Endothelial cell of umbilical vein (primary cell): ENCODE measurements at regions not wholly inside any gene's neighbourhood (a gene's known extent, or its start where the extent isn't known, plus 50 kb on each side); places are given as distances from the start of the nearest gene placed in this dataset.
A peak's percentile ranks its signal among the peaks of the same experiment; 100 is the strongest.

ENCODE experiments used
- BruUV-seq: library from RNA; stranded (reverse); fragments of 400-500 nt; replicated peaks from 2 replicates; lab custom pipeline; 2021; lab: Mats Ljungman, UMichigan
- CTCF ChIA-PET: fragments of 300-600, 350-600 bp; sonication (Branson Sonifier 250); formaldehyde crosslinking; loops from one replicate; lab custom pipeline; 2021; ENCODE audit warnings: antibody characterized with exemption, inconsistent platforms; lab: Charles Lee
- POLR2A ChIA-PET: fragments of 300-600, 350-600 bp; sonication (Branson Sonifier 250); formaldehyde crosslinking; loops from one replicate; lab custom pipeline; 2021; ENCODE audit warnings: antibody characterized with exemption, inconsistent platforms; lab: Charles Lee
- DNase-seq: peaks from one replicate; pipeline ENCODE4 v3.0.0-alpha.2; 2011; ENCODE audit warnings: low read depth, low spot score
- FAIRE-seq: peaks from 2 replicates; lab custom pipeline; 2011; peaks lifted over from hg19 to GRCh38; lab: Jason Lieb, UNC
- H2AFZ ChIP-seq: 2 replicates; pipeline ENCODE4 v1.6.0; 2012; ENCODE audit warnings: low read depth, low read length, control low read depth, inconsistent platforms
- H3K27ac ChIP-seq: 2 replicates; pipeline ENCODE4 v1.5.1; 2011; ENCODE audit warnings: low read depth, mild to moderate bottlenecking, control low read depth, low read length, moderate library complexity; ENCODE audit not compliant: insufficient read depth
- H3K27me3 ChIP-seq, 2 experiments: 2 replicates each; pipeline versions ENCODE4 v1.6.0 to v1.6.1; 2011; ENCODE audit warnings: low read length in 2 of 2, mixed read lengths in 1 of 2; ENCODE audit not compliant: control insufficient read depth in 2 of 2, insufficient read depth in 2 of 2
- H3K36me3 ChIP-seq, 2 experiments: 2 replicates in 1 of 2; 3 replicates in 1 of 2; pipeline ENCODE4 v1.5.1; 2011; ENCODE audit warnings: low read length in 2 of 2, mild to moderate bottlenecking in 1 of 2, moderate library complexity in 1 of 2; ENCODE audit not compliant: control insufficient read depth in 2 of 2, insufficient read depth in 2 of 2; ENCODE audit errors: extremely low read depth in 1 of 2
- H3K4me1 ChIP-seq: 3 replicates; pipeline ENCODE4 v1.5.1; 2011; ENCODE audit warnings: mild to moderate bottlenecking, low read length; ENCODE audit not compliant: control insufficient read depth, insufficient read depth; ENCODE audit errors: extremely low read depth
- H3K4me2 ChIP-seq: 2 replicates; pipeline ENCODE4 v1.6.1; 2011; ENCODE audit warnings: low read length, control low read depth, mixed read lengths; ENCODE audit not compliant: insufficient read depth
- H3K4me3 ChIP-seq, 3 experiments: fragments of 200-600 bp in 1 of 3; sonication (generic), shearing (Covaris generic) in 1 of 3; replicated peaks in 1 of 3; 2 replicates each; pipeline ENCODE4 v1.5.1; 2011 to 2016; ENCODE audit warnings: control low read depth in 3 of 3, low read length in 3 of 3, mild to moderate bottlenecking in 2 of 3, inconsistent platforms in 1 of 3, low read depth in 1 of 3, moderate library complexity in 1 of 3; ENCODE audit not compliant: insufficient read depth in 1 of 3
- H3K79me2 ChIP-seq: 2 replicates; pipeline ENCODE4 v1.6.0; 2012; ENCODE audit warnings: low read length, inconsistent platforms; ENCODE audit not compliant: control insufficient read depth, insufficient read depth
- H3K9ac ChIP-seq: replicated peaks from 2 replicates; pipeline ENCODE3; 2011; ENCODE audit warnings: low read length, control low read depth; ENCODE audit not compliant: insufficient read depth; ENCODE audit errors: extremely low read depth
- H3K9me1 ChIP-seq: replicated peaks from 3 replicates; pipeline ENCODE4 v1.6.0; 2011; ENCODE audit warnings: mild to moderate bottlenecking, low read length; ENCODE audit not compliant: control insufficient read depth, insufficient read depth; ENCODE audit errors: extremely low read depth
- H3K9me3 ChIP-seq: replicated peaks from 2 replicates; pipeline ENCODE4 v1.5.1; 2012; ENCODE audit warnings: low read length, inconsistent platforms; ENCODE audit not compliant: control insufficient read depth, insufficient read depth
- H4K20me1 ChIP-seq: replicated peaks from 2 replicates; pipeline ENCODE3; 2011; ENCODE audit warnings: mild to moderate bottlenecking, low read length; ENCODE audit not compliant: control insufficient read depth, insufficient read depth; ENCODE audit errors: extremely low read depth
- EZH2 ChIP-seq: IDR thresholded peaks from 2 replicates; pipeline ENCODE4 v1.6.1; 2012; ENCODE audit warnings: borderline replicate concordance, low read depth, mild to moderate bottlenecking, moderate library complexity, low read length, inconsistent platforms; ENCODE audit not compliant: severe bottlenecking
- FOS ChIP-seq: IDR thresholded peaks from 2 replicates; pipeline ENCODE4 v1.6.1; 2011; ENCODE audit warnings: mild to moderate bottlenecking, low read length, moderate library complexity, borderline replicate concordance; ENCODE audit not compliant: insufficient read depth
- GATA2 ChIP-seq: IDR thresholded peaks from 2 replicates; pipeline ENCODE4 v1.7.0; 2011; ENCODE audit warnings: low read depth, mild to moderate bottlenecking, moderate library complexity, mixed read lengths, low read length; ENCODE audit not compliant: insufficient read length, insufficient read depth
- JUN ChIP-seq: IDR thresholded peaks from 2 replicates; pipeline ENCODE4 v1.6.1; 2011; ENCODE audit warnings: borderline replicate concordance, low read depth; ENCODE audit not compliant: insufficient read length, insufficient read depth
- MYC ChIP-seq: IDR thresholded peaks from one replicate; pipeline ENCODE4 v1.6.1; 2011; ENCODE audit warnings: mild to moderate bottlenecking, low read depth, low read length
- POLR2A ChIP-seq: IDR thresholded peaks from 2 replicates; pipeline ENCODE4 v1.6.1; 2012; ENCODE audit warnings: low read depth, mild to moderate bottlenecking, control low read depth, low read length
- POLR2AphosphoS5 ChIP-seq: IDR thresholded peaks from 2 replicates; pipeline ENCODE4 v1.6.1; 2012; ENCODE audit warnings: low read depth, mild to moderate bottlenecking, control low read depth, low read length, moderate library complexity; ENCODE audit not compliant: insufficient read depth
- dilution Hi-C: fragments of 300-500 bp; cut with MboI; formaldehyde crosslinking; loops from one replicate; pipeline ENCODE4 v1.15.0; 2019; ENCODE audit warnings: low sequenced_read_pairs; ENCODE audit not compliant: extremely low pct_ligation_motif_present
- intact Hi-C: fragments of 100-400 bp; cut with micrococcal nuclease; formaldehyde crosslinking; loops from one replicate; pipeline ENCODE4 v1.10.0; 2022
- TF ChIP-seq, protein P1 (sequence below): IDR thresholded peaks from 2 replicates; pipeline ENCODE4 v1.6.1; 2011; ENCODE audit not compliant: insufficient read depth, insufficient read length
- TF ChIP-seq, protein P2 (sequence below), 2 donors: IDR thresholded peaks; 1 replicate in 1 of 2; 2 replicates in 1 of 2; pipeline ENCODE4 v1.5.1; 2011; ENCODE audit warnings: low read length in 2 of 2, mild to moderate bottlenecking in 2 of 2, moderate library complexity in 2 of 2, control low read depth in 1 of 2, inconsistent platforms in 1 of 2, low read depth in 1 of 2; ENCODE audit not compliant: insufficient read depth in 1 of 2; ENCODE audit errors: extremely low read depth in 1 of 2

DNA sequence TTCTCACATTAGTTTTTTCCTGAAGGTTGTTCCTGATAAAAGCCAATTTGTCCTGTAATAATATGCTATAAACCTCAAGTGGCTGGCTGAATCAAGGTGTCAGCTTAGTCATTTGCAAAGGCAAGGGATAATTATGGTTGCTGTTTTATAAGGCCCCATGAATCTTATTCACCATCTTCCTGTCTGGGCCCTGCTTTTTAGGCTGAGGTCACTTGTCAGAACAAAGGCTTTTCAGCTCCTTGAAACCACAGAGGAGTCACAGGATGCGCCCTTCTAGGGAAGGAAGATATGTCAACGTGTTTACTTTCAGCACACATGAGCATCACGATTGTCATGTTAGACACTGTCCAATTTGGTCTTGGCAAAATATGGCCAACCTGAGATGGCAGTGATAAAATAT lies 64.8 kb upstream of the NAA20 start:
- TF ChIP-seq EZH2 (no peak), FOS (peak; percentile 39)
- TF ChIP-seq, protein P1, sequence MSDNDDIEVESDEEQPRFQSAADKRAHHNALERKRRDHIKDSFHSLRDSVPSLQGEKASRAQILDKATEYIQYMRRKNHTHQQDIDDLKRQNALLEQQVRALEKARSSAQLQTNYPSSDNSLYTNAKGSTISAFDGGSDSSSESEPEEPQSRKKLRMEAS, result no peak
- Histone ChIP-seq H3K79me2 (peaks cover 3% of the 10 kb centered on the region), H3K4me1 (peaks cover 6% of the 10 kb centered on the region), H3K36me3 (peaks cover 14 to 28% of the 10 kb centered on the region in 2 experiments), H3K4me2 (no peak overlapping the region), H2AFZ (no peak overlapping the region), H3K9me3 (no peaks in the 10 kb centered on the region), H3K9ac (no peak overlapping the region), H4K20me1 (no peaks in the 10 kb centered on the region), H3K4me3 (no peak overlapping the region), H3K9me1 (no peaks in the 10 kb centered on the region), H3K27me3 (no peaks in the 10 kb centered on the region), H3K27ac (peak overlapping the region; percentile 4)
- ChIA-PET CTCF (interaction anchor here (0.7 to 2.0 kb wide), 7 partner anchors 15 to 259 kb away, joined by 3 to 6 read pairs (median 3); no protein-coding TSS in a partner anchor), POLR2A (no interaction called here)
- BruUV-seq, result no TSS peak
- DNase-seq, result no peak
- peak; percentile 38 for FAIRE-seq
- intact Hi-C loops (no loop called here), dilution Hi-C loops (no loop called here)

GRCh38 chr20:19953606-19954005 lies 63.6 kb upstream of the NAA20 start:
- dilution Hi-C loops, result no loop called here
- TF ChIP-seq, protein P2, sequence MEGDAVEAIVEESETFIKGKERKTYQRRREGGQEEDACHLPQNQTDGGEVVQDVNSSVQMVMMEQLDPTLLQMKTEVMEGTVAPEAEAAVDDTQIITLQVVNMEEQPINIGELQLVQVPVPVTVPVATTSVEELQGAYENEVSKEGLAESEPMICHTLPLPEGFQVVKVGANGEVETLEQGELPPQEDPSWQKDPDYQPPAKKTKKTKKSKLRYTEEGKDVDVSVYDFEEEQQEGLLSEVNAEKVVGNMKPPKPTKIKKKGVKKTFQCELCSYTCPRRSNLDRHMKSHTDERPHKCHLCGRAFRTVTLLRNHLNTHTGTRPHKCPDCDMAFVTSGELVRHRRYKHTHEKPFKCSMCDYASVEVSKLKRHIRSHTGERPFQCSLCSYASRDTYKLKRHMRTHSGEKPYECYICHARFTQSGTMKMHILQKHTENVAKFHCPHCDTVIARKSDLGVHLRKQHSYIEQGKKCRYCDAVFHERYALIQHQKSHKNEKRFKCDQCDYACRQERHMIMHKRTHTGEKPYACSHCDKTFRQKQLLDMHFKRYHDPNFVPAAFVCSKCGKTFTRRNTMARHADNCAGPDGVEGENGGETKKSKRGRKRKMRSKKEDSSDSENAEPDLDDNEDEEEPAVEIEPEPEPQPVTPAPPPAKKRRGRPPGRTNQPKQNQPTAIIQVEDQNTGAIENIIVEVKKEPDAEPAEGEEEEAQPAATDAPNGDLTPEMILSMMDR (IDR thresholded peaks at IDR 0.05; ENCODE audit: extremely low read depth in 1 of 2, insufficient read depth in 1 of 2, low read depth in 1 of 2, low read length in 2 of 2), result no peak
- TF ChIP-seq MYC, result no peak
- TF ChIP-seq, protein P1, result no peak
- TF ChIP-seq JUN, result no peak
- TF ChIP-seq POLR2A, result no peak
- no peak for TF ChIP-seq EZH2
- TF ChIP-seq POLR2AphosphoS5, result no peak
- TF ChIP-seq FOS, result no peak
- no peak for TF ChIP-seq GATA2
- H3K9me3 ChIP-seq, result no peaks in the 10 kb centered on the region
- H3K36me3 ChIP-seq, result peaks cover 20 to 29% of the 10 kb centered on the region in 2 experiments
- H3K4me1 ChIP-seq, result peaks cover 6% of the 10 kb centered on the region
- H3K4me2 ChIP-seq, result no peak overlapping the region
- no peaks in the 10 kb centered on the region for H3K9me1 ChIP-seq
- H4K20me1 ChIP-seq, result no peaks in the 10 kb centered on the region
- POLR2A ChIA-PET, result no interaction called here
- no peaks in the 10 kb centered on the region for H3K27me3 ChIP-seq
- intact Hi-C loops, result no loop called here
- FAIRE-seq (no peak), DNase-seq (no peak)
- no peak overlapping the region for H3K4me3 ChIP-seq
- H3K79me2 ChIP-seq, result peaks cover 3% of the 10 kb centered on the region
- CTCF ChIA-PET, result interaction anchor here (0.9 to 1.2 kb wide), 3 partner anchors 8 to 39 kb away, joined by 3 read pairs; no protein-coding TSS in a partner anchor
- H2AFZ ChIP-seq, result no peak overlapping the region
- H3K27ac ChIP-seq, result no peak overlapping the region
- H3K9ac ChIP-seq, result no peak overlapping the region
- BruUV-seq, result no TSS peak
